Mucosa of descending colon (tissue), 3 donors: ENCODE measurements at regions not wholly inside any gene's neighbourhood (a gene's known extent, or its start where the extent isn't known, plus 50 kb on each side); places are given as distances from the start of the nearest gene placed in this dataset.
"Not testable (repeated sequence)": the region's sequence is repeated elsewhere in the genome, so short reads cannot be mapped to it uniquely, and the experiment has no call there.

Experiments used
- ATAC-seq: fragments of 200-7000 bp; cut with Tn5 transposase; one replicate; pipeline ENCODE4 v1.9.1; 2020; ENCODE audit warnings: mild to moderate bottlenecking, moderate library complexity
- DNase-seq, 3 donors: peaks; one replicate each; pipeline ENCODE4 v3.0.0-alpha.2; 2020
- H3K36me3 ChIP-seq: fragments of 200-600 bp; one replicate; pipeline ENCODE4 v1.8.0; 2021; ENCODE audit warnings: low read depth, mild to moderate bottlenecking
- H3K4me1 ChIP-seq: fragments of 200-600 bp; one replicate; pipeline ENCODE4 v1.8.0; 2021; ENCODE audit warnings: low read depth, mild to moderate bottlenecking
- H3K4me3 ChIP-seq: fragments of 200-600 bp; one replicate; pipeline ENCODE4 v1.8.0; 2021; ENCODE audit warnings: mild to moderate bottlenecking
- H3K9me3 ChIP-seq: fragments of 200-600 bp; one replicate; pipeline ENCODE4 v1.8.0; 2021; ENCODE audit warnings: mild to moderate bottlenecking
- intact Hi-C, 2 donors: fragments of 100-400 bp; cut with DNase I in 1 of 2; cut with micrococcal nuclease in 1 of 2; formaldehyde crosslinking; loops; one replicate each; pipeline versions ENCODE4 v1.11.0 to v1.11.1; 2022; cut with DNase I, micrococcal nuclease
- TF ChIP-seq, protein P1 (sequence below): fragments of 200-600 bp; IDR thresholded peaks from one replicate; pipeline ENCODE4 v1.8.0; 2022; ENCODE audit warnings: antibody characterized with exemption, mild to moderate bottlenecking
- donor health status: DM: no; HTN: no; CAD: no; lungs with moderate emphysema.
- donor health status: DM: no; HTN: no; CAD: no.
- donor health status: DM: no; HTN: yes; CAD: no.

DNA sequence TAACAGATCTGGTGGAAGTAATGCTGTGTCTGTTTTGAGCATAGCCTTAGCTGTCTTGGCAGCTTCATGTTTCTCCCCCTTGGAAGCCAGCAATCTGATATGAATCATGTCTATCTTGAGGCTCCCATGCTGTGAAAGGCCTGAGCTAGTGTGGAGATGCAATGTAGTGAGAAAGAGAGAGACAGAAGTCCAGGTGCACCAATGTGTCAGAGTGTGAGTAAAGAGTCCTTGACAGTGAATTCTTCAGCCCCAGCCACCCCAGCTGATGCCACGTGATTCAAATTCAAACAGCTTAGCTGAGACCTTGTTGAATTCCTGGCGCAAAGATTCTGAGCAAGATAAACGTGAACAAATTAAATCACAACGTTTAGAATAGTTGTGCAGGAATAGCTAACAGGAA lies 704.2 kb downstream of the EDEM1 start:
- H3K9me3 ChIP-seq, result no peaks in the 10 kb centered on the region
- TF ChIP-seq, protein P1, sequence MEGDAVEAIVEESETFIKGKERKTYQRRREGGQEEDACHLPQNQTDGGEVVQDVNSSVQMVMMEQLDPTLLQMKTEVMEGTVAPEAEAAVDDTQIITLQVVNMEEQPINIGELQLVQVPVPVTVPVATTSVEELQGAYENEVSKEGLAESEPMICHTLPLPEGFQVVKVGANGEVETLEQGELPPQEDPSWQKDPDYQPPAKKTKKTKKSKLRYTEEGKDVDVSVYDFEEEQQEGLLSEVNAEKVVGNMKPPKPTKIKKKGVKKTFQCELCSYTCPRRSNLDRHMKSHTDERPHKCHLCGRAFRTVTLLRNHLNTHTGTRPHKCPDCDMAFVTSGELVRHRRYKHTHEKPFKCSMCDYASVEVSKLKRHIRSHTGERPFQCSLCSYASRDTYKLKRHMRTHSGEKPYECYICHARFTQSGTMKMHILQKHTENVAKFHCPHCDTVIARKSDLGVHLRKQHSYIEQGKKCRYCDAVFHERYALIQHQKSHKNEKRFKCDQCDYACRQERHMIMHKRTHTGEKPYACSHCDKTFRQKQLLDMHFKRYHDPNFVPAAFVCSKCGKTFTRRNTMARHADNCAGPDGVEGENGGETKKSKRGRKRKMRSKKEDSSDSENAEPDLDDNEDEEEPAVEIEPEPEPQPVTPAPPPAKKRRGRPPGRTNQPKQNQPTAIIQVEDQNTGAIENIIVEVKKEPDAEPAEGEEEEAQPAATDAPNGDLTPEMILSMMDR, result no peak
- DNase-seq (no peak), ATAC-seq (no peak)
- H3K4me3 ChIP-seq, result no peak overlapping the region
- intact Hi-C loops, result no loop called here
- no peaks in the 10 kb centered on the region for H3K4me1 ChIP-seq
- H3K36me3 ChIP-seq, result no peaks in the 10 kb centered on the region

DNA sequence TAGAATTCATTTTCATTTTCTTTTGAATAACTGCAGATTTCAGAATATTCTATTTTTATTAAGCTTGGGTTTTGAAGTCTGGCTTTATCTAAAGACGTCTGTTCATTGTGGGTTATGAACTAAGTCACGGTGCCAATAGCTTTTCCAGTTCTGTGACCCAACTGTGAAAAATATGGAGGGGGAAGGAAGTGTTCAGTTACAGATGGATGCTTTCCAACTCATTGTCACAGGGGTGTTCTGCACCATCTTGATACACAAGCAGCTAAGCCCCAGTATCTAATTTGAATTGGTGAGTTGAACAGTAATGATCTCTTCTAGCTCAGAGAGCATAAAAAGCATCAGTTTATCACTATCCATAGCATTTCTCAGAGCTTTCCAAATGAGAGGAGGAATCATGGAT lies 710.6 kb downstream of the EDEM1 start:
- TF ChIP-seq, protein P1, result no peak
- Histone ChIP-seq H3K36me3 (no peaks in the 10 kb centered on the region), H3K4me1 (no peaks in the 10 kb centered on the region), H3K9me3 (no peaks in the 10 kb centered on the region), H3K4me3 (no peak overlapping the region)
- intact Hi-C loops, result no loop called here
- DNase-seq, result no peak
- no peak for ATAC-seq

DNA sequence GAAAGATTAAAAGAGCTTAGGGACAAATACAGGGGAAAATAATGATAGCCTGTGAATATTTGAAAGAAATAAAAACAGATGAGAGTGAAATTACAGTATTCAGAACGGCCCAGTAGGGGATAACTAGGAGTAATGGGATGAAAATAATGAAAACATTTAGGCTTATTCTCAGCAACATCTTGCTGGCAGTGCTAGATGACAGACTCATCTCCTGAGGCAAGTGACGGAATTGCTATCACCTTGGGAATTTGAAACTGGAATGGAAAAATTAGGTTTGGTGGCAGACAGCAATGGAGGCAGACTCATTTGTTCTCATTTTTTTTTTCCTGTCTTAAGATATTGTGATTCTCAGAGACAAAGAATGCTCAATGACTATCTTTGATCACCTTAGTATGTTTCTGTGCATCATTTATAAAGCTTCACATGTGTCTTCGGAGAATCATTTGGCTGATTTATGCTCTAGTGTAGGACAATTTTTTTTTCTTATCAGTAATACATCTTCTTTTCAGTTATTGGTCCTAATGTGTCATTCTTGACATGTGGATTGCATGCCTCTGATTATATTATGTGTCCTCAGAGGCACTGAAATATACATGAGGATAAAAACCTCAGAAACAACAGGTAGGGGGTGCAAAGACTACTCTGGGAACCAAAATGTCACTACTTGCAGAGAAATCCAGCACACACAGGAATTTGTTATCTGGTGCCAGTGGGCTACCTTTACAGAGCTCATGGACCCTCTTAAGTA lies 711.7 kb downstream of the EDEM1 start:
- DNase-seq (no peak), ATAC-seq (no peak)
- TF ChIP-seq, protein P1, result no peak
- Histone ChIP-seq H3K4me3 (no peak overlapping the region), H3K36me3 (no peaks in the 10 kb centered on the region), H3K9me3 (no peaks in the 10 kb centered on the region), H3K4me1 (no peaks in the 10 kb centered on the region)
- intact Hi-C loops, result no loop called here

GRCh38 chr3:5917932-5918331 lies 730.4 kb downstream of the EDEM1 start:
- Histone ChIP-seq H3K9me3 (no peaks in the 10 kb centered on the region), H3K36me3 (no peaks in the 10 kb centered on the region), H3K4me1 (no peaks in the 10 kb centered on the region), H3K4me3 (no peak overlapping the region)
- TF ChIP-seq, protein P1, result no peak
- DNase-seq, result no peak
- intact Hi-C loops, result no loop called here
- ATAC-seq, result no peak

DNA sequence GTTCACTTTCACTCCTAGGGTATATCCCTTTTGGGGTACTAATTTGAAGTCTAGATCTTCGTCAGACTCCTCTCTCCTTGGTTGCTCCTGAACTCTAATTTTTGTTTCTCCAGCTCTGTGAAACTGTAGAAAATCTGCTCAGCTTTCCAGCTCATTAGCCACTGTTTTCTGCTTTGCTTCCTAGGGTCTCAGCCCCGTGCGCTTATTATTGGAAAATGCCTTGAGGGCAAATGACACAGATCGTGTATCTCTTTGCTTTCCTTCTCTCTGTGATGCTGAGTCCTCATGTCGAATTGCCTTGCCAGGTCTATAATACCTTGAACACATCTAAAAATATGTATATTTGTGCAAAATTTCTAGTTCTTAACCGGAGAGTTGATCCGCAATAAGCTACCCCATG lies 731.1 kb downstream of the EDEM1 start:
- ATAC-seq (no peak), DNase-seq (no peak)
- TF ChIP-seq, protein P1, result no peak
- intact Hi-C loops, result no loop called here
- Histone ChIP-seq H3K4me3 (no peak overlapping the region), H3K36me3 (no peaks in the 10 kb centered on the region), H3K4me1 (no peaks in the 10 kb centered on the region), H3K9me3 (no peaks in the 10 kb centered on the region)

DNA sequence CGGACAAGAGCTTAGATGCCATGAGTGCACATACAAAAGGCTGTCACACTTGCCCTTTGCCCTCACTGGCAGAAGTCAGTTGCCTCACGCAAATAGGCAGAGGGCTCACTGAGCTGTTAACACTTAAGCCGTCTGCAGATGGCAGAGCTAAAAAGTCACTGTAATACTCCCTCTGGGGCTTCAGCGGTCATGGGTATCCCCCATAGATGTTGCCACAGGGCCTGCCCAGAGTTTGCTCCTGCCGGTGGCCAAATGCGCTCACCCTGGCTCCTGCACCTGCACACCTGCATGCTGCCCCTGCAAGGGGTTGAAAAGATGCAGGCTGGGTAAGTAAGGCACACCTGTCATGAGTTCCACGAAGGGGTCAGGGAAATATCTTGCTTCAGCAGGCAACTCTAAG lies 741.5 kb downstream of the EDEM1 start:
- DNase-seq, result no peak
- no peaks in the 10 kb centered on the region for H3K36me3 ChIP-seq
- no peak for ATAC-seq
- TF ChIP-seq, protein P1, result no peak
- H3K9me3 ChIP-seq, result no peaks in the 10 kb centered on the region
- no peaks in the 10 kb centered on the region for H3K4me1 ChIP-seq
- H3K4me3 ChIP-seq, result no peak overlapping the region
- intact Hi-C loops, result no loop called here

GRCh38 chr3:5944061-5944460 lies 756.6 kb downstream of the EDEM1 start:
- intact Hi-C loops, H3K36me3 ChIP-seq, H3K4me1 ChIP-seq, DNase-seq, H3K9me3 ChIP-seq, ATAC-seq, H3K4me3 ChIP-seq: not testable (repeated sequence)
